HepG2 (cell line): ENCODE measurements at regions not wholly inside any gene's neighbourhood (a gene's known extent, or its start where the extent isn't known, plus 50 kb on each side); places are given as distances from the start of the nearest gene placed in this dataset.

Experiments
- JUND ChIP-seq: sonication (generic); formaldehyde crosslinking; IDR thresholded peaks from 2 replicates; pipeline ENCODE4 v1.8.0; 2022; ENCODE audit warnings: mild to moderate bottlenecking, missing genetic modification reagents
- MIER2 ChIP-seq: IDR thresholded peaks from 2 replicates; pipeline ENCODE4 v1.6.1; 2016; ENCODE audit warnings: missing biosample characterization, missing genetic modification reagents
- SMAD1 ChIP-seq: sonication (generic); formaldehyde crosslinking; IDR thresholded peaks from 2 replicates; pipeline ENCODE4 v1.4.0; 2020; ENCODE audit warnings: missing genetic modification reagents, low read depth, mild to moderate bottlenecking, borderline replicate concordance
- SRF ChIP-seq: IDR thresholded peaks from 2 replicates; pipeline ENCODE4 v1.6.1; 2011; ENCODE audit warnings: mild to moderate bottlenecking, low read depth, low read length, moderate library complexity
- ZNF335 ChIP-seq: sonication (generic); formaldehyde crosslinking; IDR thresholded peaks from 2 replicates; pipeline ENCODE4 v1.4.0; 2020; ENCODE audit warnings: missing genetic modification reagents

GRCh38 chr7:136179154-136179553, 202.0 kb upstream of the MTPN start:
- TF ChIP-seq SRF (no peak), MIER2 (CRISPR knock-in tag) (no peak), JUND (no peak), ZNF335 (no peak), SMAD1 (no peak)
